NT2/D1 (cell line): ENCODE measurements at regions not wholly inside any gene's neighbourhood (a gene's known extent, or its start where the extent isn't known, plus 50 kb on each side); places are given as distances from the start of the nearest gene placed in this dataset.

ENCODE experiments used
- SUZ12 ChIP-seq: IDR thresholded peaks from 2 replicates; pipeline ENCODE4 v1.6.1; 2011; ENCODE audit not compliant: insufficient read length, insufficient read depth; ENCODE audit errors: extremely low read depth
- YY1 ChIP-seq: IDR thresholded peaks from 2 replicates; pipeline ENCODE4 v1.6.1; 2011; ENCODE audit not compliant: insufficient read length, insufficient read depth
- ZNF274 ChIP-seq: IDR thresholded peaks from 2 replicates; pipeline ENCODE4 v1.6.1; 2011; ENCODE audit warnings: mild to moderate bottlenecking, low read depth, low read length

DNA sequence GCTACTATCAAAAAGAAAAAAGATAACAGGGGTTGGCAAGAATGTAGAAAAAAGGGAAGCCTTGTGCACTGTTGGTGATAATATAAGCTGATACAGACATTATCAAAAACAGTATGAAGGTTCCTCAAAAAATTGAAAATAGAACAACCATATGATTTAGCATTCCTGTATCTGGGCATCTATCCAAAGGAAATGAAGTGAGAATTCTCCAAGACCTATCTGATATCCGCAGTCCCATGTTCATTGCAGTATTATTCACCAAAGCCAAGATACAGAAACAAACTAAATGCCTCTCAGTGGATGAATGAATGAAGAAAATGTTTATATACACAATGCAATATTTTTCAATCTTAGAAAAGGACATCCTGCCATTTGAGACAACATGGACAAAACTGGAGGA, 1943.3 kb downstream of the MAT2B start:
- no peak for TF ChIP-seq ZNF274
- TF ChIP-seq YY1: no peak
- TF ChIP-seq SUZ12: no peak
